KBM-7 (cell line): ENCODE measurements at regions not wholly inside any gene's neighbourhood (a gene's known extent, or its start where the extent isn't known, plus 50 kb on each side); places are given as distances from the start of the nearest gene placed in this dataset.
"Not testable (repeated sequence)": the region's sequence is repeated elsewhere in the genome, so short reads cannot be mapped to it uniquely, and the experiment has no call there.

Experiments used
- DNase-seq: peaks from one replicate; pipeline ENCODE4 v3.0.0-alpha.2; 2015
- in situ Hi-C: fragments of 300-500 bp; cut with MboI; formaldehyde crosslinking; loops from 2 replicates; pipeline ENCODE4 v1.14.3; 2020; ENCODE audit warnings: low sequenced_read_pairs, low pct_unique_long_range_greater_than_20kb, mixed read lengths

- in situ Hi-C loops, DNase-seq: not testable (repeated sequence)
Measured at GRCh38 chr15:44817797-44818196, 81.5 kb downstream of the TRIM69 start.

- DNase-seq, in situ Hi-C loops: not testable (repeated sequence)
Measured at GRCh38 chr15:44819331-44819987, 83.1 kb downstream of the TRIM69 start.

GRCh38 chr15:44820535-44820934 lies 84.2 kb downstream of the TRIM69 start:
- in situ Hi-C loops, DNase-seq: not testable (repeated sequence)

- in situ Hi-C loops, DNase-seq: not testable (repeated sequence)
Measured at GRCh38 chr15:44820967-44821366, 84.6 kb downstream of the TRIM69 start.

- in situ Hi-C loops, DNase-seq: not testable (repeated sequence)
Measured at GRCh38 chr15:44824277-44825145, 88.2 kb downstream of the TRIM69 start.

- DNase-seq, in situ Hi-C loops: not testable (repeated sequence)
Measured at GRCh38 chr15:44826583-44826982, 90.3 kb downstream of the TRIM69 start.

- DNase-seq, in situ Hi-C loops: not testable (repeated sequence)
Measured at GRCh38 chr15:44828229-44828914, 92.0 kb downstream of the TRIM69 start.

GRCh38 chr15:44829150-44829549 lies 92.8 kb downstream of the TRIM69 start:
- in situ Hi-C loops: not testable (repeated sequence)

GRCh38 chr15:44830692-44831408 lies 94.5 kb downstream of the TRIM69 start:
- DNase-seq: peak; percentile 67
- in situ Hi-C loops: not testable (repeated sequence)

More at GRCh38 chr15:44829150-44829549, 92.8 kb downstream of the TRIM69 start:
- not testable (repeated sequence) for DNase-seq

GRCh38 chr15:44831409-44831741 lies 95.0 kb downstream of the TRIM69 start:
- DNase-seq, in situ Hi-C loops: not testable (repeated sequence)

GRCh38 chr15:44832133-44832532 lies 95.8 kb downstream of the TRIM69 start:
- DNase-seq, in situ Hi-C loops: not testable (repeated sequence)

- in situ Hi-C loops, DNase-seq: not testable (repeated sequence)
Measured at GRCh38 chr15:44833081-44833480, 96.8 kb downstream of the TRIM69 start.

GRCh38 chr15:44833761-44834160 lies 97.4 kb downstream of the TRIM69 start:
- in situ Hi-C loops, DNase-seq: not testable (repeated sequence)

GRCh38 chr15:44835082-44835481 lies 98.8 kb downstream of the TRIM69 start:
- DNase-seq, in situ Hi-C loops: not testable (repeated sequence)

- no peak for DNase-seq
- in situ Hi-C loops: no loop called here
Measured at GRCh38 chr15:44836094-44836493, 99.8 kb downstream of the TRIM69 start.

- in situ Hi-C loops: not testable (repeated sequence)
Measured at GRCh38 chr15:44838929-44839328, 102.6 kb downstream of the TRIM69 start.

GRCh38 chr15:44841762-44842161 lies 105.4 kb downstream of the TRIM69 start:
- DNase-seq, in situ Hi-C loops: not testable (repeated sequence)

More at GRCh38 chr15:44838929-44839328, 102.6 kb downstream of the TRIM69 start:
- not testable (repeated sequence) for DNase-seq

- not testable (repeated sequence) for DNase-seq
Measured at GRCh38 chr15:44842883-44843282, 106.6 kb downstream of the TRIM69 start.

GRCh38 chr15:44844936-44845335 lies 108.6 kb downstream of the TRIM69 start:
- DNase-seq, in situ Hi-C loops: not testable (repeated sequence)

More at GRCh38 chr15:44842883-44843282, 106.6 kb downstream of the TRIM69 start:
- in situ Hi-C loops: not testable (repeated sequence)
